HFFc6 (cell line): ENCODE measurements at regions not wholly inside any gene's neighbourhood (a gene's known extent, or its start where the extent isn't known, plus 50 kb on each side); places are given as distances from the start of the nearest gene placed in this dataset.

Experiments
- DNase-seq: peaks from one replicate; pipeline ENCODE4 v3.0.0-alpha.2; 2018
- H3K27ac Mint-ChIP-seq: 2 replicates; pipeline ENCODE4 v1.8.0; 2020; ENCODE audit warnings: mild to moderate bottlenecking, mixed read lengths
- H3K27me3 Mint-ChIP-seq: 2 replicates; pipeline ENCODE4 v1.8.0; 2021; ENCODE audit warnings: mild to moderate bottlenecking, moderate library complexity, mixed read lengths; ENCODE audit not compliant: insufficient read depth
- H3K36me3 Mint-ChIP-seq: 2 replicates; pipeline ENCODE4 v1.8.0; 2021; ENCODE audit warnings: low read depth, mixed read lengths
- H3K4me1 Mint-ChIP-seq: 2 replicates; pipeline ENCODE4 v1.8.0; 2020; ENCODE audit warnings: low read depth, mixed read lengths
- H3K4me3 Mint-ChIP-seq: 2 replicates; pipeline ENCODE4 v1.8.0; 2020; ENCODE audit warnings: mild to moderate bottlenecking, moderate library complexity, mixed read lengths
- H3K9me3 Mint-ChIP-seq: 2 replicates; pipeline ENCODE4 v1.8.0; 2020; ENCODE audit warnings: mild to moderate bottlenecking, mixed read lengths
- CTCF ChIP-seq: fragments of 200-600 bp; sonication (generic); IDR thresholded peaks from 2 replicates; pipeline ENCODE4 v1.5.0; 2021; ENCODE audit warnings: antibody characterized with exemption, mild to moderate bottlenecking

- no peaks in the 10 kb centered on the region for H3K27me3 Mint-ChIP-seq
- H3K27ac Mint-ChIP-seq, result no peak overlapping the region
- H3K36me3 Mint-ChIP-seq, result peaks cover 8% of the 10 kb centered on the region
- no peak overlapping the region for H3K4me3 Mint-ChIP-seq
- no peaks in the 10 kb centered on the region for H3K4me1 Mint-ChIP-seq
- peaks cover 52% of the 10 kb centered on the region for H3K9me3 Mint-ChIP-seq
- no peak for DNase-seq
- no peak for TF ChIP-seq CTCF
These were observed 211.5 kb downstream of the GALR1 start for GRCh38 chr18:77461062-77461688.

GRCh38 chr18:77464917-77465316 lies 215.3 kb downstream of the GALR1 start:
- H3K27me3 Mint-ChIP-seq, result no peaks in the 10 kb centered on the region

GRCh38 chr18:77466890-77467289 lies 217.2 kb downstream of the GALR1 start:
- Mint-ChIP-seq H3K27me3 (no peaks in the 10 kb centered on the region), H3K36me3 (peaks cover 8% of the 10 kb centered on the region), H3K9me3 (peaks cover 50% of the 10 kb centered on the region), H3K27ac (no peak overlapping the region), H3K4me3 (no peak overlapping the region), H3K4me1 (no peaks in the 10 kb centered on the region)
- no peak for TF ChIP-seq CTCF
- no peak for DNase-seq

More at GRCh38 chr18:77464917-77465316, 215.3 kb downstream of the GALR1 start:
- Mint-ChIP-seq H3K4me1 (no peaks in the 10 kb centered on the region), H3K4me3 (no peak overlapping the region), H3K36me3 (peaks cover 8% of the 10 kb centered on the region), H3K9me3 (peaks cover 49% of the 10 kb centered on the region), H3K27ac (no peak overlapping the region)
- no peak for TF ChIP-seq CTCF
- no peak for DNase-seq

GRCh38 chr18:77469131-77469530 lies 219.5 kb downstream of the GALR1 start:
- H3K36me3 Mint-ChIP-seq, result no peaks in the 10 kb centered on the region; the same call in 1 of the 2 replicates
- no peak for DNase-seq
- TF ChIP-seq CTCF, result no peak
- H3K4me3 Mint-ChIP-seq, result no peak overlapping the region
- peaks cover 2% of the 10 kb centered on the region; the same call in 1 of the 2 replicates for H3K27me3 Mint-ChIP-seq
- H3K9me3 Mint-ChIP-seq, result peaks cover 37% of the 10 kb centered on the region
- no peak overlapping the region for H3K27ac Mint-ChIP-seq
- no peaks in the 10 kb centered on the region for H3K4me1 Mint-ChIP-seq

GRCh38 chr18:77470569-77471413 lies 221.1 kb downstream of the GALR1 start:
- peaks cover 2% of the 10 kb centered on the region; the same call in 1 of the 2 replicates for H3K27me3 Mint-ChIP-seq
- no peak overlapping the region for H3K27ac Mint-ChIP-seq
- peaks cover 36% of the 10 kb centered on the region for H3K9me3 Mint-ChIP-seq
- no peak for TF ChIP-seq CTCF
- no peak for DNase-seq
- no peaks in the 10 kb centered on the region; the same call in 1 of the 2 replicates for H3K36me3 Mint-ChIP-seq
- H3K4me3 Mint-ChIP-seq, result no peak overlapping the region
- no peaks in the 10 kb centered on the region for H3K4me1 Mint-ChIP-seq
